Kidney epithelial cell (primary cell): ENCODE measurements at regions not wholly inside any gene's neighbourhood (a gene's known extent, or its start where the extent isn't known, plus 50 kb on each side); places are given as distances from the start of the nearest gene placed in this dataset.
A peak's percentile ranks its signal among the peaks of the same experiment; 100 is the strongest.

Source experiments
- DNase-seq: peaks from one replicate; pipeline ENCODE4 v3.0.0-alpha.2; 2010; ENCODE audit warnings: low read depth
- H3K27me3 ChIP-seq: 2 replicates; pipeline ENCODE4 v1.6.0; 2011; ENCODE audit warnings: low read length; ENCODE audit not compliant: control insufficient read depth, insufficient read depth
- H3K36me3 ChIP-seq: 2 replicates; pipeline ENCODE4 v1.5.1; 2011; ENCODE audit warnings: low read length; ENCODE audit not compliant: control insufficient read depth, insufficient read depth
- H3K4me3 ChIP-seq: 2 replicates; pipeline ENCODE4 v1.5.1; 2011; ENCODE audit warnings: low read depth, mild to moderate bottlenecking, control low read depth, low read length
- CTCF ChIP-seq: IDR thresholded peaks from 2 replicates; pipeline ENCODE4 v1.5.1; 2011; ENCODE audit warnings: mild to moderate bottlenecking, moderate library complexity, low read length, control low read depth, inconsistent platforms; ENCODE audit not compliant: insufficient read depth, poor library complexity, severe bottlenecking

DNA sequence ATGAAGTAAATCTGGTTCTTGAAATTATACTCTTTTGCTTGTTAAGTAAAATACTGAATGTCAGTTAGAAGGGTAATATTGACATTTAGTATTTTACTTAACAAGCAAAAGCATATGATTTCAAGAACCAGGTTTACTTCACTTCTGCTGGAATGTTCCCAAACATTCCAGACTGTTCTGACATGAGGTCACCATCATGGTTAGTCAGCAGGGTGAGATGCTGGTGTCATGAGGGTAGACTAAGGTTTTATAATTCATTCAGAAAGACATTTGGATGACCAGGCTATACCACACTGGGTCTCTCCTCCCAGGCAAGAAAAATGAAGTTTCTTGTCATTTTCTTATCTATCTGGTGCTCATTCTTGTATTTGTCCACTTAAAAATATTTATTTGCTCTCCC is 414.4 kb upstream of the MMS22L start:
- DNase-seq: peak; percentile 43
- TF ChIP-seq CTCF: no peak
- H3K27me3 ChIP-seq: no peaks in the 10 kb centered on the region
- H3K4me3 ChIP-seq: no peak overlapping the region
- H3K36me3 ChIP-seq: no peaks in the 10 kb centered on the region

DNA sequence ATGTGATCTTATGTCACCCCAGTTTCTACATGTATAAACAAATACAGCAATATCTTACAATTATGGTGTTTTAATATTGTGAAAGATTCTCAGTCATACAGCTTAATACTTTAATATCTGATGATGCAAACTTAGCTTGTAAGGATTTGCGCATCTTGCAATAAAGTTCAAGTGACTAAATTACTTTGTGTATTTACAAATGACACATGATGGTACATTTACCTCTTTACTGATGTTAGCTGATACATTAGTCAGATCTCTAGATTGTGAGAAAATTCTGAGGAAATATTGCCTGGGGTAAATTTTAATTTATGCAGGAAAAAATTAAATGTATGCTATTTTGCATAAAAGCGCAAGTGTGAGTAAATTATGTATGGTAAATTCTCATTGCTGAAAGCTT is 418.8 kb upstream of the MMS22L start:
- H3K27me3 ChIP-seq: no peaks in the 10 kb centered on the region
- no peak for TF ChIP-seq CTCF
- no peaks in the 10 kb centered on the region for H3K36me3 ChIP-seq
- DNase-seq: no peak
- no peak overlapping the region for H3K4me3 ChIP-seq

GRCh38 chr6:97702248-97702647 is 419.2 kb upstream of the MMS22L start:
- no peak for DNase-seq
- H3K36me3 ChIP-seq: no peaks in the 10 kb centered on the region
- no peak for TF ChIP-seq CTCF

GRCh38 chr6:97703661-97704060 is 420.6 kb upstream of the MMS22L start:
- Histone ChIP-seq H3K36me3 (no peaks in the 10 kb centered on the region), H3K27me3 (no peaks in the 10 kb centered on the region), H3K4me3 (no peak overlapping the region)
- DNase-seq: no peak
- TF ChIP-seq CTCF: no peak

More at GRCh38 chr6:97702248-97702647, 419.2 kb upstream of the MMS22L start:
- Histone ChIP-seq H3K4me3 (no peak overlapping the region), H3K27me3 (no peaks in the 10 kb centered on the region)

- Histone ChIP-seq H3K36me3 (no peaks in the 10 kb centered on the region), H3K27me3 (no peaks in the 10 kb centered on the region), H3K4me3 (no peak overlapping the region)
- no peak for DNase-seq
- TF ChIP-seq CTCF: peak; percentile 47
These were observed 422.6 kb upstream of the MMS22L start for GRCh38 chr6:97705568-97705967.

- Histone ChIP-seq H3K36me3 (no peaks in the 10 kb centered on the region), H3K27me3 (no peaks in the 10 kb centered on the region), H3K4me3 (no peak overlapping the region)
- DNase-seq: no peak
- TF ChIP-seq CTCF: no peak
These were observed 429.7 kb upstream of the MMS22L start for GRCh38 chr6:97712751-97713150.
